ENCODE measurements at regions not wholly inside any gene's neighbourhood (a gene's known extent, or its start where the extent isn't known, plus 50 kb on each side); places are given as distances from the start of the nearest gene placed in this dataset.

DNA sequence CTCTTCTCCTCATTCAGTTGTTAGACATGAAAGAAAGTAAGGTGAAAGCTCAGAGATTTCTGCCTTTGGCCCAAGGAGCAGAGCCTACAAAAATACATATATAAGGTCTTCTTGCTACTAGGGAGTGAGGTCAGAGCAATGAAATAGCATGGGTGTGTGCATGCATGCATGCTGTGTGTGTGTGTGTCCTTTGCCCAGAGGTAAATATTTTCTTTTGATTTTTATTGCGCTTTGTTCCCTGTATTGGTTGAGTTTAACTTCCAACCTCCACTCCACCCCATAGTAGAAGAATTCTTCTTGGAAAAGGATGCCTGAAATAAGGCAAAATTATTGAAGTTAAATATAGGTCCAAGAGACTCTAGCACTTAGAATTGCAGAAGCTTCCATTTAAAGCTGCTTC lies 248.0 kb upstream of the PTGER4 start:
- H3K27me3 ChIP-seq (ENCODE audit: low read length), result no peaks in the 10 kb centered on the region
- H3K4me3 ChIP-seq (ENCODE audit: low read length), result no peak overlapping the region
- no peaks in the 10 kb centered on the region for H3K9me2 ChIP-seq (replicated peaks; ENCODE audit: low read length)
- no peaks in the 10 kb centered on the region for H3K79me2 ChIP-seq (ENCODE audit: low read length)
- H3F3A ChIP-seq (ENCODE audit: low read length, unreplicated experiment), result peaks cover 7% of the 10 kb centered on the region
- H3K4me1 ChIP-seq (ENCODE audit: insufficient read depth, low read length), result peaks cover 36% of the 10 kb centered on the region
- TF ChIP-seq EZH2 (IDR thresholded peaks at IDR 0.05; ENCODE audit: low read length, unreplicated experiment), result no peak
- no peak for TF ChIP-seq EZH2phosphoT487 (IDR thresholded peaks at IDR 0.05; ENCODE audit: borderline replicate concordance, low read length)
- TF ChIP-seq, protein P1, sequence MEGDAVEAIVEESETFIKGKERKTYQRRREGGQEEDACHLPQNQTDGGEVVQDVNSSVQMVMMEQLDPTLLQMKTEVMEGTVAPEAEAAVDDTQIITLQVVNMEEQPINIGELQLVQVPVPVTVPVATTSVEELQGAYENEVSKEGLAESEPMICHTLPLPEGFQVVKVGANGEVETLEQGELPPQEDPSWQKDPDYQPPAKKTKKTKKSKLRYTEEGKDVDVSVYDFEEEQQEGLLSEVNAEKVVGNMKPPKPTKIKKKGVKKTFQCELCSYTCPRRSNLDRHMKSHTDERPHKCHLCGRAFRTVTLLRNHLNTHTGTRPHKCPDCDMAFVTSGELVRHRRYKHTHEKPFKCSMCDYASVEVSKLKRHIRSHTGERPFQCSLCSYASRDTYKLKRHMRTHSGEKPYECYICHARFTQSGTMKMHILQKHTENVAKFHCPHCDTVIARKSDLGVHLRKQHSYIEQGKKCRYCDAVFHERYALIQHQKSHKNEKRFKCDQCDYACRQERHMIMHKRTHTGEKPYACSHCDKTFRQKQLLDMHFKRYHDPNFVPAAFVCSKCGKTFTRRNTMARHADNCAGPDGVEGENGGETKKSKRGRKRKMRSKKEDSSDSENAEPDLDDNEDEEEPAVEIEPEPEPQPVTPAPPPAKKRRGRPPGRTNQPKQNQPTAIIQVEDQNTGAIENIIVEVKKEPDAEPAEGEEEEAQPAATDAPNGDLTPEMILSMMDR (conservative IDR thresholded peaks at IDR 0.05; ENCODE audit: low read depth, low read length), result no peak
- H2AFZ ChIP-seq (ENCODE audit: low read length), result no peak overlapping the region
- no peaks in the 10 kb centered on the region for H3K36me3 ChIP-seq (ENCODE audit: low read depth, low read length)
- ChIA-PET CTCF (no interaction called here), POLR2A (ENCODE audit: unreplicated experiment) (no interaction called here)
- intact Hi-C loops (cut with micrococcal nuclease), result no loop called here
- DNase-seq (peak; percentile 6), ATAC-seq (peak; percentile 39)
- no peak overlapping the region for H3K4me2 ChIP-seq (ENCODE audit: low read length)
- H3K9me3 ChIP-seq (ENCODE audit: low read length), result no peaks in the 10 kb centered on the region
- H4K20me1 ChIP-seq (ENCODE audit: low read length), result no peaks in the 10 kb centered on the region
- no peak overlapping the region for H3K9ac ChIP-seq (ENCODE audit: low read length)
- no TSS peak for BruUV-seq (replicated peaks)
- H3K27ac ChIP-seq (ENCODE audit: low read length), result no peak overlapping the region

DNA sequence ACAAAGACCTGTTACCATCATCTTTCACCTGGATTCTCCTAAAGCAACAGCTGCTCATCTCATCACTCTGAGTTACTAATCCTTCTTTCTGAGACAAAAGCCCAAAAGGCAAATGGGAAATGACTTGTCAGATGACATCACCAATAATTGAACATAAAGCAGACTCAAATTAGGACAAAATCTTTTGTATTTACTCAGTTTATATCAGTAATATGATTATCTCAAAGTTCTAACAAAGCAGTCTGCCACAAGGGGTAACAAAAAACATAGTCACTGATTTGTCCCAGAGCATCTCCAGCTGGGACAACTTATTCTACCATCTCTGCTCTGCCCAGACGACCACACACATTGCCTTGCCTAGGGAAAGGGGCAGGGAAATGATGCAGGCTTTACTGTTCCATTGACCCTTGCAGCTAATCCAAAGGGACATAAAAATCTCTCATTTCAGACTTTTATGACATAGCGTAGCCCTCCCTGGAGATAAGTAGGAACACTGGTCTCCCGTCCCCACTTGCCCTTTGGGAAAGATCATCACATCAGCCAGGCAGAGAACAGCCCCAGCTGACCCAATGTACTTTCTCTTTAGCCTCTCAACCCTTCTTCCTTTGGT lies 249.5 kb upstream of the PTGER4 start:
- Histone ChIP-seq H3K4me2 (ENCODE audit: low read length) (peak overlapping the region; percentile 60; the same call in 1 of the 2 replicates), H3K9me3 (ENCODE audit: low read length) (no peaks in the 10 kb centered on the region), H3K27ac (ENCODE audit: low read length) (peak overlapping the region; percentile 74; the same call in 1 of the 2 replicates)

More for the DNA sequence above, 249.5 kb upstream of the PTGER4 start:
- Histone ChIP-seq H3K4me3 (ENCODE audit: low read length) (no peak overlapping the region), H3K27me3 (ENCODE audit: low read length) (no peaks in the 10 kb centered on the region), H3K36me3 (ENCODE audit: low read depth, low read length) (no peaks in the 10 kb centered on the region), H3K9ac (ENCODE audit: low read length) (no peak overlapping the region), H2AFZ (ENCODE audit: low read length) (no peak overlapping the region), H3K4me1 (ENCODE audit: insufficient read depth, low read length) (peaks cover 35% of the 10 kb centered on the region), H3F3A (ENCODE audit: low read length, unreplicated experiment) (peaks cover 7% of the 10 kb centered on the region), H3K9me2 (replicated peaks; ENCODE audit: low read length) (no peaks in the 10 kb centered on the region), H3K79me2 (ENCODE audit: low read length) (no peaks in the 10 kb centered on the region), H4K20me1 (ENCODE audit: low read length) (no peaks in the 10 kb centered on the region)
- ChIA-PET CTCF (no interaction called here), POLR2A (ENCODE audit: unreplicated experiment) (no interaction called here)
- intact Hi-C loops (cut with micrococcal nuclease), result no loop called here
- BruUV-seq (replicated peaks), result no TSS peak
- no peak for TF ChIP-seq EZH2phosphoT487 (IDR thresholded peaks at IDR 0.05; ENCODE audit: borderline replicate concordance, low read length)
- TF ChIP-seq EZH2 (IDR thresholded peaks at IDR 0.05; ENCODE audit: low read length, unreplicated experiment), result no peak
- TF ChIP-seq, protein P1 (conservative IDR thresholded peaks at IDR 0.05; ENCODE audit: low read depth, low read length), result no peak
- DNase-seq, result no peak
- no peak for ATAC-seq
